Thoracic aorta (tissue), 2 donors: ENCODE measurements at regions not wholly inside any gene's neighbourhood (a gene's known extent, or its start where the extent isn't known, plus 50 kb on each side); places are given as distances from the start of the nearest gene placed in this dataset.

Source experiments
- ATAC-seq: fragments of 150-250 bp; one replicate; pipeline ENCODE4 v1.8.0; 2017; ENCODE audit warnings: low read depth; ENCODE audit not compliant: insufficient number of reproducible peaks, low FRiP score
- DNase-seq: peaks from one replicate; pipeline ENCODE4 v3.0.0-alpha.2; 2020; ENCODE audit warnings: low spot score
- H3K27ac ChIP-seq, 2 donors: fragments of 200-600 bp; sonication (generic); 1 replicate in 1 of 2; 2 replicates in 1 of 2; pipeline ENCODE4 v1.5.1; 2016; ENCODE audit warnings: mild to moderate bottlenecking in 2 of 2, moderate library complexity in 2 of 2
- H3K27me3 ChIP-seq: fragments of 200-600 bp; sonication (generic); replicated peaks from 2 replicates; pipeline ENCODE4 v1.6.0; 2016; ENCODE audit warnings: mild to moderate bottlenecking; ENCODE audit not compliant: insufficient read depth
- H3K36me3 ChIP-seq: fragments of 200-600 bp; sonication (generic); one replicate; pipeline ENCODE4 v1.5.1; 2016
- H3K4me1 ChIP-seq, 2 donors: fragments of 200-600 bp; sonication (generic); 1 replicate in 1 of 2; 2 replicates in 1 of 2; pipeline versions ENCODE4 v1.5.1 to v1.6.0; 2016; ENCODE audit warnings: low read depth in 2 of 2, mild to moderate bottlenecking in 1 of 2; ENCODE audit not compliant: control insufficient read depth in 1 of 2
- H3K4me3 ChIP-seq: fragments of 200-600 bp; sonication (generic); 2 replicates; pipeline ENCODE4 v1.5.1; 2016; ENCODE audit warnings: mild to moderate bottlenecking
- H3K9me3 ChIP-seq: fragments of 200-600 bp; sonication (generic); 2 replicates; pipeline ENCODE4 v1.5.1; 2016
- CTCF ChIP-seq: fragments of 200-600 bp; sonication (generic); IDR thresholded peaks from one replicate; pipeline ENCODE4 v1.5.1; 2019; ENCODE audit warnings: antibody characterized with exemption

GRCh38 chr10:33706191-33706590, 371.7 kb upstream of the NRP1 start:
- DNase-seq, result no peak
- H3K36me3 ChIP-seq, result no peaks in the 10 kb centered on the region
- ATAC-seq, result no peak
- no peak overlapping the region for H3K4me3 ChIP-seq
- no peaks in the 10 kb centered on the region for H3K4me1 ChIP-seq
- H3K27ac ChIP-seq, result no peak overlapping the region
- no peak for TF ChIP-seq CTCF
- H3K9me3 ChIP-seq, result no peaks in the 10 kb centered on the region
- H3K27me3 ChIP-seq, result no peaks in the 10 kb centered on the region

GRCh38 chr10:33704214-33704830, 369.9 kb upstream of the NRP1 start:
- no peaks in the 10 kb centered on the region for H3K4me1 ChIP-seq
- TF ChIP-seq CTCF, result no peak
- H3K9me3 ChIP-seq, result no peaks in the 10 kb centered on the region
- no peak for ATAC-seq
- no peaks in the 10 kb centered on the region for H3K36me3 ChIP-seq
- H3K27me3 ChIP-seq, result no peaks in the 10 kb centered on the region
- H3K4me3 ChIP-seq, result no peak overlapping the region
- no peak overlapping the region for H3K27ac ChIP-seq
- DNase-seq, result no peak

GRCh38 chr10:33703501-33704213, 369.2 kb upstream of the NRP1 start:
- TF ChIP-seq CTCF, result no peak
- H3K9me3 ChIP-seq, result no peaks in the 10 kb centered on the region
- H3K36me3 ChIP-seq, result no peaks in the 10 kb centered on the region
- H3K4me1 ChIP-seq, result no peaks in the 10 kb centered on the region
- DNase-seq (no peak), ATAC-seq (no peak)
- no peak overlapping the region for H3K4me3 ChIP-seq
- H3K27ac ChIP-seq, result no peak overlapping the region
- no peaks in the 10 kb centered on the region for H3K27me3 ChIP-seq

GRCh38 chr10:33698033-33698432, 363.6 kb upstream of the NRP1 start:
- Histone ChIP-seq H3K9me3 (no peaks in the 10 kb centered on the region), H3K4me3 (no peak overlapping the region), H3K36me3 (no peaks in the 10 kb centered on the region), H3K27me3 (no peaks in the 10 kb centered on the region), H3K4me1 (no peaks in the 10 kb centered on the region), H3K27ac (no peak overlapping the region)
- ATAC-seq (no peak), DNase-seq (no peak)
- TF ChIP-seq CTCF, result no peak

- Histone ChIP-seq H3K27ac (no peak overlapping the region), H3K27me3 (no peaks in the 10 kb centered on the region), H3K36me3 (no peaks in the 10 kb centered on the region), H3K4me3 (no peak overlapping the region), H3K4me1 (no peaks in the 10 kb centered on the region), H3K9me3 (no peaks in the 10 kb centered on the region)
- ATAC-seq (no peak), DNase-seq (no peak)
- no peak for TF ChIP-seq CTCF
These were observed 362.5 kb upstream of the NRP1 start for GRCh38 chr10:33697016-33697415.
